ENCODE measurements at regions not wholly inside any gene's neighbourhood (a gene's known extent, or its start where the extent isn't known, plus 50 kb on each side); places are given as distances from the start of the nearest gene placed in this dataset.
"Not testable (repeated sequence)": the region's sequence is repeated elsewhere in the genome, so short reads cannot be mapped to it uniquely, and the experiment has no call there.

GRCh38 chr4:60315586-60315985 lies 884.5 kb upstream of the ADGRL3 start:
- DNase-seq (ENCODE audit: low read depth, low spot score), result no peak

DNA sequence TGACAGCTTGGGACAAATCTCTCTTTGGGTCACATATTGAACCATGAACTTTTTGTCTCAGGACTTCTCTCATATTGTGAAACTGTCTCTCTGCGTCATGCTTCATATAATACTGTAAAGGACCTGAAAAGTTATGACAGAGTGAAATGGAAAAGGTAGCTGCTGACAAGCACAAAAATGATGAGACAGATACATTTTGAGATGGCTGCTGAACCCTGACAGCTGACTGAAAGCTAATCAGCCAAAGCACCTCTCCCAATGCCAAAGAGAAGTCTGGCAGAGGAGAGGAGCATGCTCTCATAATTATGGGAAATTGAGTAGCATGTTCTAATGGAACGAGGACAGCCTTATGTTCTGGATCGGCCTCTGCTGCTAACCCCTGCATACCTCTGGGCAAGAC lies 873.4 kb upstream of the ADGRL3 start:
- DNase-seq (ENCODE audit: low read depth, low spot score), result no peak

GRCh38 chr4:60327651-60328050 lies 872.5 kb upstream of the ADGRL3 start:
- DNase-seq (ENCODE audit: low read depth, low spot score), result no peak

DNA sequence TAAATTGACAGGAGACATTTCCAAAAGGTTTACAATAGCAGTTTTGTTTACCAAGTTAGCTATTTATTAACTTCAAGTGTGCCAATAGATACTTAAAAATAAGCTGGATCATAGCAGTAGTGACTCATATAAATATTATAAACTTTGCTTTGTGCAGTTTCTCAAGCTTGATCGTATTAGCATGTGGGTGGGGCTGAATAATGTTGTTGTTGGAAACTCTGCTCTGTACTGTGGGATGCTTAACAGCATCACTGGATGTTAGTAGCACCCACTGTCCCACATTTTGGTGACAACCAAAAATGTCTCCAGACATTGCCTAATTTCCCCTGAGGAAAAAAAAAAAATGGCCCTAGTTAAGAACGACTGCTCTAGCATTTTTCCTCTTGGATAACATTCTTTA lies 855.2 kb upstream of the ADGRL3 start:
- no peak for DNase-seq (ENCODE audit: low read depth, low spot score)

DNA sequence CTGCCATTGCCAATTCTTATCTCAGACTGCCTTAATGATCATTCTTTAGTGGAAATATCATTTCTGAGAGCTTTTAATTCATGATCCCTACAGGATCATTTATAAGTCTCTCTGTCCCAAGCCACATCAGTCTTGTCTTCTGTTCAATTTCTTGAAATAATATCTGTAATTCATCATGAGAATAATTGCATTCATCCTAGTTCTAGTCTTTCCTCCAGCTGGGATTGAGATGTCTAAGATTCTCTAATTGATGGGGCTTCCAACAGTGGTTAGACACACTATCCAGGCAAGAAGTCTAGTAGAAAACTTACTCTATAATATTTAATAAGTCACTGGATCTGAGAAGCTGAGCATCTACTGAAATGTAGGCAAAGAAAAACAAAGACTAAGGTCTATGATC lies 854.7 kb upstream of the ADGRL3 start:
- DNase-seq (ENCODE audit: low read depth, low spot score), result no peak

- no peak for DNase-seq (ENCODE audit: low read depth, low spot score)
Observed at GRCh38 chr4:60359746-60360367, 840.3 kb upstream of the ADGRL3 start.

DNA sequence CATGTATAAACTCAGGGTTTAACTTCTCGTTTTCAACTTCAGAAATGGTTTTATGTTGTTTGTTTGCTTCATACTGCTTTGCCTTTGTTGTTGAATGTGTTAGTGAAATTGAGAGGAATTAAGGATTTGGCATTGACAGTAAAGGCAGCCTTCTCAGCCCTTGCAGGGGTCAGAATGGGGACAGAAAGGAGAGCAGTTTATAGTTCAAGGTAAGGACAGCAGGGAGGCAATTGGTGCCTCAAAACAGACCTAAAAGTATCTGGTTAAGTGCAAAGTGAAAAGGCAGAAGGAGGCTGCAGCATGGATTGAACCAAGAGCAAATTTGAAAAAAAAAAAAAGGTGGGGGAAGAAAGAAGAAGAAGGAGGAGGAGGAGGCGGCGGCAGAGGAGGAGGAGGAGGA lies 835.0 kb upstream of the ADGRL3 start:
- no peak for DNase-seq (ENCODE audit: low read depth, low spot score)

- no peak for DNase-seq (ENCODE audit: low read depth, low spot score)
Observed at GRCh38 chr4:60366661-60367060, 833.5 kb upstream of the ADGRL3 start.

- DNase-seq (ENCODE audit: low read depth, low spot score), result no peak
Observed at GRCh38 chr4:60368986-60369385, 831.1 kb upstream of the ADGRL3 start.

DNA sequence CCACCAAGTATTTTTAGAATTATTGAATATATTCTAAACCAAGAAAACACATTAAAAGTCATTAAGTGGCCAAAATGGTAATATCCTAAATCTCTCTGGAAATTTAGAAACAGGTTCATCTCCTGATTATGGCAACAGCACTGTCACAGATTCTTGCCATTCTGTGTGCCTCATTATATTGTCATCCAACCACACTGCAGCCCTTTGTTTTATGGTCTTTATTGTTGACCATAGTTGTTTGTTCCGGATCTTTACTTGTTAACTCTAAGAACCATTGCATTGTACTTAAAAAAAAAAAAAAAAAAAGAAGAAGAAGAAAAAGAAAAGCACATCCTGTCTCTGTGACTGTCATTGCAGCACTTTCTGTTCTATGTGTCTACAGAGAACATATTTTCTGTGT lies 822.1 kb upstream of the ADGRL3 start:
- DNase-seq (ENCODE audit: low read depth, low spot score), result no peak

- DNase-seq (ENCODE audit: low read depth, low spot score), result no peak
Observed at GRCh38 chr4:60384516-60384915, 815.6 kb upstream of the ADGRL3 start.

GRCh38 chr4:60389633-60390032 lies 810.5 kb upstream of the ADGRL3 start:
- no peak for DNase-seq (ENCODE audit: low read depth, low spot score)

- no peak for DNase-seq (ENCODE audit: low read depth, low spot score)
Observed at GRCh38 chr4:60396341-60397049, 803.6 kb upstream of the ADGRL3 start.

DNA sequence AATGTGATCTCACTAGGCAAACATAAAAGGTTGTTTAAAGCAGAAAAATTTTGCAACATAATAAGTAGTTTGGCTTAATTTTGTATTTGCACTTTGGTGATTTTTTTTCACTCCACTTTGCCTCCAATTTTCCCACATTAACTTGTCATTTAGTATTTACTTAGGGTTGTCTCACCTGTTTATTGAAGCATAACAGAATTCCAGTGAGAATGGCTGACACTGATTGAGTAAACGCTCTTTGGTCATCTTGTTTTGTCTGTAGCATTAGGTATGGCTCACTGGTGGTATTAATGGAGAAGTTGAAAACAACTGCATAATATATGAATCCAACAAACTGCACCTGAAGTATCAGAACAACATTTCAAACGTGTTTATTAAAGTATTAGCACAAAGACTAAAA lies 799.5 kb upstream of the ADGRL3 start:
- no peak for DNase-seq (ENCODE audit: low read depth, low spot score)

DNA sequence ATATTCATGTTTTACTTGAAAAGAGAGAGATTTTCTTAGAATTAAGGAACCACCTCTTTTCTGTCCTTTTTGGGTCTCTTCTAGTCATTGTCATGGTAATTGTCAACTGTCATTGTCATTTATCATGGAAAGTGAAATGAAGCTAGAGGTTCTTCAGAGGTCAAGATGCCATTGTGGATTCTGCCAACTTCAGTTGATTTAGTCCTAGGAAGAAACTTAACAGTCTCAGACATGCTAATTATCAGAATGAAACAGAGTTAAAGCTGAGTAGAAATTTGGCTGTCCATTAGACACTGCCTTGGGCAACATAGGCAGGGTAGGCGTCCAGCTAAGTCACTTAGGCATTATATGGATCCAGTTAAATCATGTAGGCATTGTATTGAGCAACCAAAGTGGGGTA lies 796.1 kb upstream of the ADGRL3 start:
- no peak for DNase-seq (ENCODE audit: low read depth, low spot score)

GRCh38 chr4:60422439-60422838 lies 777.7 kb upstream of the ADGRL3 start:
- DNase-seq (ENCODE audit: low read depth, low spot score), result no peak

DNA sequence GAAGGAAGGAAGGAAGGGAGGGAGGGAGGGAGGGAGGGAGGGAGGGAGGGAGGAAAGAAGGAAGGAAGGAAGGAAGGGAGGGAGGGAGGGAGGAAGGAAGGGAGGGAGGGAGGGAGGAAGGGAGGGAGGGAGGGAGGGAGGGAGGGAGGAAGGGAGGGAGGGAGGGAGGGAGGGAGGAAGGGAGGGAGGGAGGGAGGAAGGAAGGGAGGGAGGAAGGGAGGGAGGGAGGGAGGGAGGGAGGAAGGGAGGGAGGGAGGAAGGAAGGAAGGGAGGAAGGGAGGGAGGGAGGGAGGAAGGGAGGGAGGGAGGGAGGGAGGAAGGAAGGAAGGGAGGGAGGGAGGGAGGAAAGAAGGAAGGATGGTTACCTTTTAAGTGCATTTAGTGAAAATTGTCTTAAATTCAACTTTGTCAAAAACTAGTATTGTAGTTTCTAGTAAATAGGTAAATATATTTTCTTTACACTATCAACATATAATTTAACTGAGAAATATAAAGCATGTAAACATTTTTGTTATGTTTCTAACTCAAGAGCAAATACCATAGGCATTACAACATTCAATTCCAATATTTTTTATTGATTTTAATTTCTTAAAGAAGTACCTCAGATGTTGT lies 776.4 kb upstream of the ADGRL3 start:
- DNase-seq (ENCODE audit: low read depth, low spot score), result not testable (repeated sequence)

DNA sequence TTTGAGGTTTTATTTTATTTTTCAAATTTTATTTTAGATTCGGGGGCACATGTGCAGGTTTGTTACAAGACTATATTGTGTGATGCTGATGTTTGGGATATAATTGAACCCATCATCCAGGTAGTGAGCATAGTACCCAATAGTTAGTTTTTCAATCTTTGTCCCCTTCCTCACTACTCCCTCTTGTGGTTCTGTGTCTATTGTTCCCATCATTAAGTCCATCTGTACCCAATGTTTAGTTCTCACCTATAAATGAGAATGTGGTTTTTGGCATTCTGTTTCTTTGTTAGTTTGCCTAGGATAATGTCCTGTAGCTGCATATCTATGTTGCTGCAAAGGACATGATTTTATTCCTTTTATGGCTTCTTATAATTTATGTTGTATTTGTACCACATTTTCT lies 767.2 kb upstream of the ADGRL3 start:
- DNase-seq (ENCODE audit: low read depth, low spot score), result no peak

GRCh38 chr4:60443068-60443467 lies 757.1 kb upstream of the ADGRL3 start:
- DNase-seq (ENCODE audit: low read depth, low spot score), result no peak

DNA sequence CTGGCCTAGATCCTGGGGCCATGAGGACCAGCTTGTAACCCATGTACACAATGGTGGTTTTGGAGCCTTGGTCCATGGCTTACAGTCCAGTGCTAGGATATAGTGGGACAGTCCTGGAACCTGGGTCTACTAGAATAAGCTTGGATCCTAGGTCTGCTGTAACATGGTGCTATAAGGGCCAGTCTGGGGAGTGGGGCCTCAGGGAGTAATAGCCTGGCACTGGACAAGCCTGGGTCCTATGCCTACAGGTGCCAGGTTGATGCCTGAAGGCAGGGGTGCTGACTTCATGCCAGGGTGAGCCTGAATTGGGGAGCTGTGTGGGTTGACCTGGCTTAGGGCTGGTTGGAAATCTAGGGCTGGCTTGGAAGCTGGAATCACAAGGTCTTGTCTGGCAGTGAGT lies 756.3 kb upstream of the ADGRL3 start:
- DNase-seq (ENCODE audit: low read depth, low spot score), result no peak

- no peak for DNase-seq (ENCODE audit: low read depth, low spot score)
Observed at GRCh38 chr4:60450054-60450453, 750.1 kb upstream of the ADGRL3 start.

DNA sequence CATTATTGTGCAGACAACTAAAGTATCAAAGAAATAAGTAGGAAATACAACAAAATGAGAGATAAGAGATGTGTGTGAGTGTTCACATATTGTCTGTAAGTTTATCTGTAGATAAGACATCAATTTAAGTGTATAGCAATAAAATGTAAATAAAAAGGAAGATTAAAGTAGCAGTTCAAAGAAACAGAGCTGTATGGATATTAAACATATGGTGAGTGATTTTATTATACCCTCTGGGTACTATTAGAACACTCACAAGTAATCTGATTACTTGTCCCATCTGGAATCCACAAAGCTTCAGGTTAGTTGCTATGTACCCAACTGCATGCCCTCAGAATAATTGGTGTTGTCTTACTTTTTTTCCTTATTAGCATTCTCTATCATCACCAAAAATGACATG lies 747.9 kb upstream of the ADGRL3 start:
- DNase-seq (ENCODE audit: low read depth, low spot score), result no peak

- no peak for DNase-seq (ENCODE audit: low read depth, low spot score)
Observed at GRCh38 chr4:60455380-60455779, 744.7 kb upstream of the ADGRL3 start.

All from smooth muscle cell of the brain vasculature (primary cell).